ENCODE measurements at regions not wholly inside any gene's neighbourhood (a gene's known extent, or its start where the extent isn't known, plus 50 kb on each side); places are given as distances from the start of the nearest gene placed in this dataset.

- TF ChIP-seq TAF1 (IDR thresholded peaks at IDR 0.05; ENCODE audit: borderline replicate concordance, insufficient read depth, low read length) (no peak), SIN3A (IDR thresholded peaks at IDR 0.05; ENCODE audit: borderline replicate concordance, insufficient read depth, low read length) (no peak), POLR2AphosphoS5 (IDR thresholded peaks at IDR 0.05; ENCODE audit: low read depth, low read length) (no peak), FOXP2 (optimal IDR thresholded peaks at IDR 0.05; ENCODE audit: borderline replicate concordance, extremely low read depth, extremely low read length, insufficient read depth) (no peak)
Observed at GRCh38 chr16:86637744-86638143, 59.4 kb downstream of the FOXL1 start.

GRCh38 chr16:86638642-86639041 is 60.3 kb downstream of the FOXL1 start:
- TF ChIP-seq POLR2AphosphoS5 (IDR thresholded peaks at IDR 0.05; ENCODE audit: low read depth, low read length) (no peak), TAF1 (IDR thresholded peaks at IDR 0.05; ENCODE audit: borderline replicate concordance, insufficient read depth, low read length) (no peak), SIN3A (IDR thresholded peaks at IDR 0.05; ENCODE audit: borderline replicate concordance, insufficient read depth, low read length) (no peak), REST (IDR thresholded peaks at IDR 0.05; ENCODE audit: insufficient read depth in 1 of 2, low read depth in 2 of 2, low read length in 2 of 2) (no peak), FOXP2 (optimal IDR thresholded peaks at IDR 0.05; ENCODE audit: borderline replicate concordance, extremely low read depth, extremely low read length, insufficient read depth) (no peak)

GRCh38 chr16:86639354-86639753 is 61.0 kb downstream of the FOXL1 start:
- TF ChIP-seq FOXP2 (optimal IDR thresholded peaks at IDR 0.05; ENCODE audit: borderline replicate concordance, extremely low read depth, extremely low read length, insufficient read depth) = no peak
- TF ChIP-seq SIN3A (IDR thresholded peaks at IDR 0.05; ENCODE audit: borderline replicate concordance, insufficient read depth, low read length) = no peak
- TF ChIP-seq REST (IDR thresholded peaks at IDR 0.05; ENCODE audit: insufficient read depth in 1 of 2, low read depth in 2 of 2, low read length in 2 of 2) = no peak
- TF ChIP-seq POLR2AphosphoS5 (IDR thresholded peaks at IDR 0.05; ENCODE audit: low read depth, low read length) = no peak
- TF ChIP-seq TAF1 (IDR thresholded peaks at IDR 0.05; ENCODE audit: borderline replicate concordance, insufficient read depth, low read length) = no peak

GRCh38 chr16:86640265-86640843 is 62.0 kb downstream of the FOXL1 start:
- TF ChIP-seq TAF1 (IDR thresholded peaks at IDR 0.05; ENCODE audit: borderline replicate concordance, insufficient read depth, low read length) (no peak), POLR2AphosphoS5 (IDR thresholded peaks at IDR 0.05; ENCODE audit: low read depth, low read length) (no peak), FOXP2 (optimal IDR thresholded peaks at IDR 0.05; ENCODE audit: borderline replicate concordance, extremely low read depth, extremely low read length, insufficient read depth) (no peak), REST (IDR thresholded peaks at IDR 0.05; ENCODE audit: insufficient read depth in 1 of 2, low read depth in 2 of 2, low read length in 2 of 2) (no peak), SIN3A (IDR thresholded peaks at IDR 0.05; ENCODE audit: borderline replicate concordance, insufficient read depth, low read length) (no peak)

- TF ChIP-seq REST (IDR thresholded peaks at IDR 0.05; ENCODE audit: insufficient read depth in 1 of 2, low read depth in 2 of 2, low read length in 2 of 2) (no peak), TAF1 (IDR thresholded peaks at IDR 0.05; ENCODE audit: borderline replicate concordance, insufficient read depth, low read length) (no peak), SIN3A (IDR thresholded peaks at IDR 0.05; ENCODE audit: borderline replicate concordance, insufficient read depth, low read length) (no peak), FOXP2 (optimal IDR thresholded peaks at IDR 0.05; ENCODE audit: borderline replicate concordance, extremely low read depth, extremely low read length, insufficient read depth) (no peak), POLR2AphosphoS5 (IDR thresholded peaks at IDR 0.05; ENCODE audit: low read depth, low read length) (no peak)
Observed at GRCh38 chr16:86642087-86642486, 63.7 kb downstream of the FOXL1 start.
